ENCODE measurements at regions not wholly inside any gene's neighbourhood (a gene's known extent, or its start where the extent isn't known, plus 50 kb on each side); places are given as distances from the start of the nearest gene placed in this dataset.

DNA sequence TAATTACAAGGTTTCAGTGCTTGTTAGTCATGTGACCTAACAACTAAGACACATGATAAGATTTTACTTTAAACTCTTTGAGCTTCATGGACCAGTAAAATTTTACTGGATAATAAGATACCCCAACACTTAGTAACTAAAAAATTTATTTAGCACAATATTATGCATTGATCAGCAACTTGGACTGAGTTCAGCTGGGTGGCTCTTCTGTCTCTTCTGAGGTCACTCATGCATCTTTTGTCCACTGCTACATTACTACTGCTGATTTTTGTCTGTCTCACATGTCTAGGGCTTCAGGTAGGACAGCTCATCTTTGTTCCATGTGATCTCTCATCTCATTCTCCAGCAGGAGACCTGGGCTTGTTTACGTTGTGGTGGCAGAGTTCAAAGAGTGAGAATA is 370.2 kb upstream of the TMTC1 start:
- TF ChIP-seq, protein P1, sequence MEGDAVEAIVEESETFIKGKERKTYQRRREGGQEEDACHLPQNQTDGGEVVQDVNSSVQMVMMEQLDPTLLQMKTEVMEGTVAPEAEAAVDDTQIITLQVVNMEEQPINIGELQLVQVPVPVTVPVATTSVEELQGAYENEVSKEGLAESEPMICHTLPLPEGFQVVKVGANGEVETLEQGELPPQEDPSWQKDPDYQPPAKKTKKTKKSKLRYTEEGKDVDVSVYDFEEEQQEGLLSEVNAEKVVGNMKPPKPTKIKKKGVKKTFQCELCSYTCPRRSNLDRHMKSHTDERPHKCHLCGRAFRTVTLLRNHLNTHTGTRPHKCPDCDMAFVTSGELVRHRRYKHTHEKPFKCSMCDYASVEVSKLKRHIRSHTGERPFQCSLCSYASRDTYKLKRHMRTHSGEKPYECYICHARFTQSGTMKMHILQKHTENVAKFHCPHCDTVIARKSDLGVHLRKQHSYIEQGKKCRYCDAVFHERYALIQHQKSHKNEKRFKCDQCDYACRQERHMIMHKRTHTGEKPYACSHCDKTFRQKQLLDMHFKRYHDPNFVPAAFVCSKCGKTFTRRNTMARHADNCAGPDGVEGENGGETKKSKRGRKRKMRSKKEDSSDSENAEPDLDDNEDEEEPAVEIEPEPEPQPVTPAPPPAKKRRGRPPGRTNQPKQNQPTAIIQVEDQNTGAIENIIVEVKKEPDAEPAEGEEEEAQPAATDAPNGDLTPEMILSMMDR (IDR thresholded peaks at IDR 0.05 in 4 of 5, conservative IDR thresholded peaks at IDR 0.05 in 1 of 5), result no peak
- TF ChIP-seq POLR2A (IDR thresholded peaks at IDR 0.05), result no peak
